Coronary artery (tissue), 2 donors: ENCODE measurements at regions not wholly inside any gene's neighbourhood (a gene's known extent, or its start where the extent isn't known, plus 50 kb on each side); places are given as distances from the start of the nearest gene placed in this dataset.

Experiments
- DNase-seq: peaks from one replicate; pipeline ENCODE4 v3.0.0-alpha.2; 2017; ENCODE audit warnings: low spot score
- H3K27ac ChIP-seq, 2 donors: fragments of 200-600 bp; sonication (generic); one replicate each; pipeline ENCODE4 v1.5.1; 2016 to 2019
- H3K4me3 ChIP-seq: fragments of 200-600 bp; sonication (generic); 2 replicates; pipeline ENCODE4 v1.5.1; 2016; ENCODE audit warnings: mild to moderate bottlenecking, moderate library complexity
- CTCF ChIP-seq: fragments of 200-600 bp; sonication (generic); IDR thresholded peaks from one replicate; pipeline ENCODE4 v1.5.1; 2019; ENCODE audit warnings: antibody characterized with exemption

- no peak for DNase-seq
- no peak for TF ChIP-seq CTCF
- no peak overlapping the region for H3K27ac ChIP-seq
- no peak overlapping the region for H3K4me3 ChIP-seq
These were observed 284.2 kb upstream of the CHD6 start for GRCh38 chr20:41902346-41902745.

- no peak overlapping the region for H3K4me3 ChIP-seq
- DNase-seq: no peak
- H3K27ac ChIP-seq: no peak overlapping the region
- no peak for TF ChIP-seq CTCF
These were observed 282.1 kb upstream of the CHD6 start for GRCh38 chr20:41900201-41900691.

GRCh38 chr20:41897708-41898107 is 279.5 kb upstream of the CHD6 start:
- Histone ChIP-seq H3K27ac (no peak overlapping the region), H3K4me3 (no peak overlapping the region)
- DNase-seq: no peak
- TF ChIP-seq CTCF: no peak

- no peak for DNase-seq
- no peak for TF ChIP-seq CTCF
- Histone ChIP-seq H3K27ac (no peak overlapping the region), H3K4me3 (no peak overlapping the region)
These were observed 277.3 kb upstream of the CHD6 start for GRCh38 chr20:41895241-41896032.

GRCh38 chr20:41894255-41894963 is 276.2 kb upstream of the CHD6 start:
- no peak overlapping the region for H3K27ac ChIP-seq
- TF ChIP-seq CTCF: no peak

GRCh38 chr20:41892031-41892430 is 273.9 kb upstream of the CHD6 start:
- Histone ChIP-seq H3K4me3 (no peak overlapping the region), H3K27ac (no peak overlapping the region)
- no peak for TF ChIP-seq CTCF
- DNase-seq: no peak

More at GRCh38 chr20:41894255-41894963, 276.2 kb upstream of the CHD6 start:
- H3K4me3 ChIP-seq: no peak overlapping the region
- no peak for DNase-seq
